ENCODE measurements at regions not wholly inside any gene's neighbourhood (a gene's known extent, or its start where the extent isn't known, plus 50 kb on each side); places are given as distances from the start of the nearest gene placed in this dataset.

GRCh38 chr5:74083096-74083791, 457.2 kb downstream of the ARHGEF28 start:
- no peaks in the 10 kb centered on the region for H3K36me3 ChIP-seq (ENCODE audit: control insufficient read depth, insufficient read depth, low read length)
- Mint-ChIP-seq H3K27ac (ENCODE audit: unreplicated experiment) (no peak overlapping the region), H3K4me1 (ENCODE audit: low read depth, unreplicated experiment) (no peaks in the 10 kb centered on the region), H3K4me3 (ENCODE audit: unreplicated experiment) (no peak overlapping the region), H3K36me3 (ENCODE audit: insufficient read depth, unreplicated experiment) (no peaks in the 10 kb centered on the region), H3K27me3 (ENCODE audit: insufficient read depth, unreplicated experiment) (no peaks in the 10 kb centered on the region), H3K9me3 (ENCODE audit: unreplicated experiment) (no peaks in the 10 kb centered on the region)
- no peaks in the 10 kb centered on the region for H3K9me3 ChIP-seq
- H3K4me3 ChIP-seq (ENCODE audit: low read depth, low read length) = no peak overlapping the region
- H3K27me3 ChIP-seq (replicated peaks; ENCODE audit: control insufficient read depth, insufficient read depth, low read length) = no peaks in the 10 kb centered on the region
- no peak for DNase-seq
- ChIA-PET CTCF (no interaction called here), POLR2A (no interaction called here)
- intact Hi-C loops (cut with micrococcal nuclease; ENCODE audit: unreplicated experiment) = no loop called here
- H3K4me1 ChIP-seq = no peaks in the 10 kb centered on the region
- no TSS peak for BruUV-seq (replicated peaks)
- no peak for TF ChIP-seq CTCF (IDR thresholded peaks at IDR 0.05; ENCODE audit: insufficient read depth in 1 of 2, low read depth in 1 of 2, low read length in 1 of 2, severe bottlenecking in 1 of 2, unreplicated experiment in 1 of 2)

GRCh38 chr5:74082512-74083055, 456.6 kb downstream of the ARHGEF28 start:
- Mint-ChIP-seq H3K4me3 (ENCODE audit: unreplicated experiment) (no peak overlapping the region), H3K27ac (ENCODE audit: unreplicated experiment) (no peak overlapping the region), H3K36me3 (ENCODE audit: insufficient read depth, unreplicated experiment) (no peaks in the 10 kb centered on the region), H3K27me3 (ENCODE audit: insufficient read depth, unreplicated experiment) (no peaks in the 10 kb centered on the region), H3K4me1 (ENCODE audit: low read depth, unreplicated experiment) (no peaks in the 10 kb centered on the region), H3K9me3 (ENCODE audit: unreplicated experiment) (no peaks in the 10 kb centered on the region)
- Histone ChIP-seq H3K27me3 (replicated peaks; ENCODE audit: control insufficient read depth, insufficient read depth, low read length) (no peaks in the 10 kb centered on the region), H3K4me1 (no peaks in the 10 kb centered on the region), H3K4me3 (ENCODE audit: low read depth, low read length) (no peak overlapping the region), H3K9me3 (no peaks in the 10 kb centered on the region), H3K36me3 (ENCODE audit: control insufficient read depth, insufficient read depth, low read length) (no peaks in the 10 kb centered on the region)
- intact Hi-C loops (cut with micrococcal nuclease; ENCODE audit: unreplicated experiment) = no loop called here
- ChIA-PET CTCF (no interaction called here), POLR2A (no interaction called here)
- TF ChIP-seq CTCF (IDR thresholded peaks at IDR 0.05; ENCODE audit: insufficient read depth in 1 of 2, low read depth in 1 of 2, low read length in 1 of 2, severe bottlenecking in 1 of 2, unreplicated experiment in 1 of 2) = no peak
- DNase-seq = no peak
- no TSS peak for BruUV-seq (replicated peaks)

GRCh38 chr5:74081126-74081525, 455.1 kb downstream of the ARHGEF28 start:
- no peak for TF ChIP-seq CTCF (IDR thresholded peaks at IDR 0.05; ENCODE audit: insufficient read depth in 1 of 2, low read depth in 1 of 2, low read length in 1 of 2, severe bottlenecking in 1 of 2, unreplicated experiment in 1 of 2)
- no peaks in the 10 kb centered on the region for H3K9me3 Mint-ChIP-seq (ENCODE audit: unreplicated experiment)
- Histone ChIP-seq H3K9me3 (no peaks in the 10 kb centered on the region), H3K27me3 (replicated peaks; ENCODE audit: control insufficient read depth, insufficient read depth, low read length) (no peaks in the 10 kb centered on the region), H3K36me3 (ENCODE audit: control insufficient read depth, insufficient read depth, low read length) (no peaks in the 10 kb centered on the region), H3K4me1 (peaks cover 2% of the 10 kb centered on the region; the same call in 1 of the 2 replicates), H3K4me3 (ENCODE audit: low read depth, low read length) (no peak overlapping the region)
- no TSS peak for BruUV-seq (replicated peaks)
- H3K27me3 Mint-ChIP-seq (ENCODE audit: insufficient read depth, unreplicated experiment) = no peaks in the 10 kb centered on the region
- peaks cover 4% of the 10 kb centered on the region for H3K4me1 Mint-ChIP-seq (ENCODE audit: low read depth, unreplicated experiment)
- intact Hi-C loops (cut with micrococcal nuclease; ENCODE audit: unreplicated experiment) = no loop called here
- H3K4me3 Mint-ChIP-seq (ENCODE audit: unreplicated experiment) = no peak overlapping the region
- no peak for DNase-seq
- H3K36me3 Mint-ChIP-seq (ENCODE audit: insufficient read depth, unreplicated experiment) = no peaks in the 10 kb centered on the region
- ChIA-PET CTCF (no interaction called here), POLR2A (no interaction called here)
- H3K27ac Mint-ChIP-seq (ENCODE audit: unreplicated experiment) = no peak overlapping the region
